22Rv1 (cell line): ENCODE measurements at regions not wholly inside any gene's neighbourhood (a gene's known extent, or its start where the extent isn't known, plus 50 kb on each side); places are given as distances from the start of the nearest gene placed in this dataset.

Experiments used
- CTCF ChIP-seq: fragments of 450-650 bp; IDR thresholded peaks from 2 replicates; pipeline ENCODE4 v1.5.1; 2017; ENCODE audit warnings: mild to moderate bottlenecking
- ZFX ChIP-seq: fragments of 450-650 bp; IDR thresholded peaks from 2 replicates; pipeline ENCODE4 v1.6.1; 2017; ENCODE audit warnings: antibody characterized with exemption, borderline replicate concordance

- TF ChIP-seq CTCF (no peak), ZFX (no peak)
Observed at GRCh38 chrY:15471371-15471770, 947.0 kb downstream of the NLGN4Y start.
